ENCODE measurements at regions not wholly inside any gene's neighbourhood (a gene's known extent, or its start where the extent isn't known, plus 50 kb on each side); places are given as distances from the start of the nearest gene placed in this dataset.

- no peak overlapping the region for H3K4ac ChIP-seq (ENCODE audit: low read depth, low read length)
- H3K27ac ChIP-seq (ENCODE audit: low read depth, low read length): no peak overlapping the region
- no peak overlapping the region for H2AK5ac ChIP-seq (ENCODE audit: low read length)
- no peaks in the 10 kb centered on the region for H3K27me3 ChIP-seq (ENCODE audit: insufficient read depth, low read length)
- H3K36me3 ChIP-seq (ENCODE audit: control insufficient read depth in 1 of 2, insufficient read depth in 2 of 2, low read length in 2 of 2): no peaks in the 10 kb centered on the region
- H3K9me3 ChIP-seq (ENCODE audit: insufficient read depth, low read depth, low read length): no peaks in the 10 kb centered on the region
- no peak overlapping the region for H3K18ac ChIP-seq (ENCODE audit: low read length)
- no peak overlapping the region for H2BK12ac ChIP-seq (ENCODE audit: low read length)
- no peaks in the 10 kb centered on the region for H3K4me1 ChIP-seq (ENCODE audit: control insufficient read depth in 1 of 2, insufficient read depth in 2 of 2, low read length in 2 of 2)
- no peak overlapping the region for H2BK5ac ChIP-seq (ENCODE audit: low read depth, low read length, poor library complexity)
- no CpG with 5 or more reads among the region's 1 CpG for WGBS (ENCODE audit: extremely low coverage, insufficient coverage, insufficient read length)
- no peak overlapping the region for H4K8ac ChIP-seq (ENCODE audit: low read depth, low read length)
- no peak overlapping the region for H2BK120ac ChIP-seq (ENCODE audit: insufficient read depth, low read length, poor library complexity)
- H3K4me2 ChIP-seq (ENCODE audit: low read length): no peak overlapping the region
- H3K79me1 ChIP-seq (ENCODE audit: low read length): no peaks in the 10 kb centered on the region
- H4K12ac ChIP-seq (ENCODE audit: low read depth, low read length): no peak overlapping the region
- H3K14ac ChIP-seq (ENCODE audit: low read length): no peak overlapping the region
- no peak overlapping the region for H4K91ac ChIP-seq (ENCODE audit: low read depth, low read length)
- no peak overlapping the region for H2AFZ ChIP-seq (ENCODE audit: insufficient read depth, low read length, poor library complexity)
- H3K4me3 ChIP-seq (ENCODE audit: low read depth, low read length): no peak overlapping the region
- H3K79me2 ChIP-seq (ENCODE audit: control insufficient read depth, insufficient read depth, low read length, poor library complexity): no peaks in the 10 kb centered on the region
- H3K9ac ChIP-seq (ENCODE audit: low read length): no peak overlapping the region
- H3K23ac ChIP-seq (ENCODE audit: low read length): no peak overlapping the region
- DNase-seq: no peak
Observed at GRCh38 chr1:83775977-83776603, 222.8 kb downstream of the TTLL7 start.

- no peak overlapping the region for H4K8ac ChIP-seq (ENCODE audit: low read depth, low read length)
- no peak overlapping the region for H3K4me3 ChIP-seq (ENCODE audit: low read depth, low read length)
- H3K9ac ChIP-seq (ENCODE audit: low read length): no peak overlapping the region
- H3K14ac ChIP-seq (ENCODE audit: low read length): no peak overlapping the region
- H2AK5ac ChIP-seq (ENCODE audit: low read length): no peak overlapping the region
- H3K4ac ChIP-seq (ENCODE audit: low read depth, low read length): no peak overlapping the region
- H3K79me1 ChIP-seq (ENCODE audit: low read length): no peaks in the 10 kb centered on the region
- H2BK12ac ChIP-seq (ENCODE audit: low read length): no peak overlapping the region
- H4K91ac ChIP-seq (ENCODE audit: low read depth, low read length): no peak overlapping the region
- no peaks in the 10 kb centered on the region for H3K36me3 ChIP-seq (ENCODE audit: control insufficient read depth in 1 of 2, insufficient read depth in 2 of 2, low read length in 2 of 2)
- no CpG with 5 or more reads among the region's 4 CpGs for WGBS (ENCODE audit: extremely low coverage, insufficient coverage, insufficient read length)
- H3K4me1 ChIP-seq (ENCODE audit: control insufficient read depth in 1 of 2, insufficient read depth in 2 of 2, low read length in 2 of 2): no peaks in the 10 kb centered on the region
- no peak overlapping the region for H3K18ac ChIP-seq (ENCODE audit: low read length)
- no peak for DNase-seq
- H3K79me2 ChIP-seq (ENCODE audit: control insufficient read depth, insufficient read depth, low read length, poor library complexity): no peaks in the 10 kb centered on the region
- H2AFZ ChIP-seq (ENCODE audit: insufficient read depth, low read length, poor library complexity): no peak overlapping the region
- H3K27me3 ChIP-seq (ENCODE audit: insufficient read depth, low read length): no peaks in the 10 kb centered on the region
- H3K27ac ChIP-seq (ENCODE audit: low read depth, low read length): no peak overlapping the region
- H4K12ac ChIP-seq (ENCODE audit: low read depth, low read length): no peak overlapping the region
- no peak overlapping the region for H3K23ac ChIP-seq (ENCODE audit: low read length)
- H3K4me2 ChIP-seq (ENCODE audit: low read length): no peak overlapping the region
- no peaks in the 10 kb centered on the region for H3K9me3 ChIP-seq (ENCODE audit: insufficient read depth, low read depth, low read length)
- H2BK120ac ChIP-seq (ENCODE audit: insufficient read depth, low read length, poor library complexity): no peak overlapping the region
- no peak overlapping the region for H2BK5ac ChIP-seq (ENCODE audit: low read depth, low read length, poor library complexity)
Observed at GRCh38 chr1:83773059-83773458, 225.9 kb downstream of the TTLL7 start.

- no peak overlapping the region for H2AK5ac ChIP-seq (ENCODE audit: low read length)
- no peaks in the 10 kb centered on the region for H3K27me3 ChIP-seq (ENCODE audit: insufficient read depth, low read length)
- H4K12ac ChIP-seq (ENCODE audit: low read depth, low read length): no peak overlapping the region
- H3K4me2 ChIP-seq (ENCODE audit: low read length): no peak overlapping the region
- no peak overlapping the region for H2BK5ac ChIP-seq (ENCODE audit: low read depth, low read length, poor library complexity)
- no peak overlapping the region for H3K14ac ChIP-seq (ENCODE audit: low read length)
- H2AFZ ChIP-seq (ENCODE audit: insufficient read depth, low read length, poor library complexity): no peak overlapping the region
- H3K4ac ChIP-seq (ENCODE audit: low read depth, low read length): no peak overlapping the region
- no peaks in the 10 kb centered on the region for H3K36me3 ChIP-seq (ENCODE audit: control insufficient read depth in 1 of 2, insufficient read depth in 2 of 2, low read length in 2 of 2)
- no peak overlapping the region for H3K27ac ChIP-seq (ENCODE audit: low read depth, low read length)
- no peak overlapping the region for H3K18ac ChIP-seq (ENCODE audit: low read length)
- no peak for DNase-seq
- no peak overlapping the region for H3K9ac ChIP-seq (ENCODE audit: low read length)
- H3K4me1 ChIP-seq (ENCODE audit: control insufficient read depth in 1 of 2, insufficient read depth in 2 of 2, low read length in 2 of 2): no peaks in the 10 kb centered on the region
- H2BK12ac ChIP-seq (ENCODE audit: low read length): no peak overlapping the region
- H3K79me2 ChIP-seq (ENCODE audit: control insufficient read depth, insufficient read depth, low read length, poor library complexity): no peaks in the 10 kb centered on the region
- no peak overlapping the region for H3K4me3 ChIP-seq (ENCODE audit: low read depth, low read length)
- no peak overlapping the region for H4K91ac ChIP-seq (ENCODE audit: low read depth, low read length)
- no peak overlapping the region for H2BK120ac ChIP-seq (ENCODE audit: insufficient read depth, low read length, poor library complexity)
- peaks cover 2% of the 10 kb centered on the region for H3K79me1 ChIP-seq (ENCODE audit: low read length)
- H3K9me3 ChIP-seq (ENCODE audit: insufficient read depth, low read depth, low read length): no peaks in the 10 kb centered on the region
- H3K23ac ChIP-seq (ENCODE audit: low read length): no peak overlapping the region
- H4K8ac ChIP-seq (ENCODE audit: low read depth, low read length): no peak overlapping the region
Observed at GRCh38 chr1:83770319-83770661, 228.6 kb downstream of the TTLL7 start.

GRCh38 chr1:83769594-83770318, 229.2 kb downstream of the TTLL7 start:
- Histone ChIP-seq H2AFZ (ENCODE audit: insufficient read depth, low read length, poor library complexity) (no peak overlapping the region), H3K18ac (ENCODE audit: low read length) (no peak overlapping the region), H3K27me3 (ENCODE audit: insufficient read depth, low read length) (no peaks in the 10 kb centered on the region), H3K9me3 (ENCODE audit: insufficient read depth, low read depth, low read length) (no peaks in the 10 kb centered on the region), H2BK120ac (ENCODE audit: insufficient read depth, low read length, poor library complexity) (no peak overlapping the region), H3K4me3 (ENCODE audit: low read depth, low read length) (no peak overlapping the region), H3K4me1 (ENCODE audit: control insufficient read depth in 1 of 2, insufficient read depth in 2 of 2, low read length in 2 of 2) (no peaks in the 10 kb centered on the region), H4K8ac (ENCODE audit: low read depth, low read length) (no peak overlapping the region), H4K91ac (ENCODE audit: low read depth, low read length) (no peak overlapping the region), H3K79me1 (ENCODE audit: low read length) (peaks cover 2% of the 10 kb centered on the region), H3K9ac (ENCODE audit: low read length) (no peak overlapping the region), H4K12ac (ENCODE audit: low read depth, low read length) (no peak overlapping the region), H2BK12ac (ENCODE audit: low read length) (no peak overlapping the region), H2BK5ac (ENCODE audit: low read depth, low read length, poor library complexity) (no peak overlapping the region), H3K27ac (ENCODE audit: low read depth, low read length) (no peak overlapping the region), H3K14ac (ENCODE audit: low read length) (no peak overlapping the region), H2AK5ac (ENCODE audit: low read length) (no peak overlapping the region), H3K36me3 (ENCODE audit: control insufficient read depth in 1 of 2, insufficient read depth in 2 of 2, low read length in 2 of 2) (no peaks in the 10 kb centered on the region), H3K4ac (ENCODE audit: low read depth, low read length) (no peak overlapping the region), H3K23ac (ENCODE audit: low read length) (no peak overlapping the region), H3K79me2 (ENCODE audit: control insufficient read depth, insufficient read depth, low read length, poor library complexity) (no peaks in the 10 kb centered on the region), H3K4me2 (ENCODE audit: low read length) (no peak overlapping the region)
- no CpG with 5 or more reads among the region's 3 CpGs for WGBS (ENCODE audit: extremely low coverage, insufficient coverage, insufficient read length)
- DNase-seq: no peak
